ENCODE measurements at regions not wholly inside any gene's neighbourhood (a gene's known extent, or its start where the extent isn't known, plus 50 kb on each side); places are given as distances from the start of the nearest gene placed in this dataset.

DNA sequence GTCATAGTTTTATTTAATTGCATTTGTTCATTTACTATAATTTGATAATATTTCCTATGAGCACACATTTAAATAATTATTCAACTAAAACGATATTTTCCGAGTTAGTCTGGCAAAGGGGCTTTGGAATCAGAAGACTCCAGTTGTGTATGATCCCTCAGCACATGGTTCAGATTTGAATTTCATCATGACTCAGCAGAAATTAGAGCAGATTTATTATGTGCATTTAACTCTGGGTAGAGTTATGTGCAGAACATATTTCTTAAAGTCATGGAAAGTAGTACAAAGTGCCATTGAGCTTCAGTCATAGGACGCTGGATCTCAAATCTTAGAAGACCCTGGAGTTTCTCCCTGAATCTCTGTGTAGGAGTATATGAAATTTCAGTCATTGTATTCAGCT lies 106.7 kb downstream of the ADCYAP1 start:
- no peak overlapping the region for H3K9ac ChIP-seq (ENCODE audit: low read length)
- no peaks in the 10 kb centered on the region for H3K9me3 ChIP-seq (ENCODE audit: control insufficient read depth in 1 of 2, insufficient read depth in 1 of 2, low read depth in 1 of 2, low read length in 2 of 2)
- H3K4me3 ChIP-seq (replicated peaks in 1 of 2; ENCODE audit: low read depth in 1 of 2, low read length in 2 of 2): no peak overlapping the region
- ChIA-PET CTCF (no interaction called here), POLR2A (no interaction called here), RAD21 (ENCODE audit: low non-redundant PET in 1 of 2, low total read pairs in 2 of 2, uncharacterized antibody in 2 of 2, unreplicated experiment in 2 of 2) (no interaction called here)
- H3K27me3 ChIP-seq (ENCODE audit: insufficient read depth, low read length): 0 out of 2 replicates have a peak, but pooled peaks cover 3% of the 10 kb centered on the region
- DNase-seq (ENCODE audit: low read depth, low spot score): no peak
- TF ChIP-seq EZH2phosphoT487 (IDR thresholded peaks at IDR 0.05; ENCODE audit: borderline replicate concordance) (no peak), YY1 (IDR thresholded peaks at IDR 0.05; ENCODE audit: extremely low read depth, insufficient replicate concordance, low read depth, low read length) (no peak), CEBPB (IDR thresholded peaks at IDR 0.05; ENCODE audit: low read depth) (no peak), CBX3 (IDR thresholded peaks at IDR 0.05; ENCODE audit: low read depth) (no peak), JUND (IDR thresholded peaks at IDR 0.05) (no peak)
- TF ChIP-seq, protein P1, sequence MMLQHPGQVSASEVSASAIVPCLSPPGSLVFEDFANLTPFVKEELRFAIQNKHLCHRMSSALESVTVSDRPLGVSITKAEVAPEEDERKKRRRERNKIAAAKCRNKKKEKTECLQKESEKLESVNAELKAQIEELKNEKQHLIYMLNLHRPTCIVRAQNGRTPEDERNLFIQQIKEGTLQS (IDR thresholded peaks at IDR 0.05): no peak
- TF ChIP-seq, protein P2, sequence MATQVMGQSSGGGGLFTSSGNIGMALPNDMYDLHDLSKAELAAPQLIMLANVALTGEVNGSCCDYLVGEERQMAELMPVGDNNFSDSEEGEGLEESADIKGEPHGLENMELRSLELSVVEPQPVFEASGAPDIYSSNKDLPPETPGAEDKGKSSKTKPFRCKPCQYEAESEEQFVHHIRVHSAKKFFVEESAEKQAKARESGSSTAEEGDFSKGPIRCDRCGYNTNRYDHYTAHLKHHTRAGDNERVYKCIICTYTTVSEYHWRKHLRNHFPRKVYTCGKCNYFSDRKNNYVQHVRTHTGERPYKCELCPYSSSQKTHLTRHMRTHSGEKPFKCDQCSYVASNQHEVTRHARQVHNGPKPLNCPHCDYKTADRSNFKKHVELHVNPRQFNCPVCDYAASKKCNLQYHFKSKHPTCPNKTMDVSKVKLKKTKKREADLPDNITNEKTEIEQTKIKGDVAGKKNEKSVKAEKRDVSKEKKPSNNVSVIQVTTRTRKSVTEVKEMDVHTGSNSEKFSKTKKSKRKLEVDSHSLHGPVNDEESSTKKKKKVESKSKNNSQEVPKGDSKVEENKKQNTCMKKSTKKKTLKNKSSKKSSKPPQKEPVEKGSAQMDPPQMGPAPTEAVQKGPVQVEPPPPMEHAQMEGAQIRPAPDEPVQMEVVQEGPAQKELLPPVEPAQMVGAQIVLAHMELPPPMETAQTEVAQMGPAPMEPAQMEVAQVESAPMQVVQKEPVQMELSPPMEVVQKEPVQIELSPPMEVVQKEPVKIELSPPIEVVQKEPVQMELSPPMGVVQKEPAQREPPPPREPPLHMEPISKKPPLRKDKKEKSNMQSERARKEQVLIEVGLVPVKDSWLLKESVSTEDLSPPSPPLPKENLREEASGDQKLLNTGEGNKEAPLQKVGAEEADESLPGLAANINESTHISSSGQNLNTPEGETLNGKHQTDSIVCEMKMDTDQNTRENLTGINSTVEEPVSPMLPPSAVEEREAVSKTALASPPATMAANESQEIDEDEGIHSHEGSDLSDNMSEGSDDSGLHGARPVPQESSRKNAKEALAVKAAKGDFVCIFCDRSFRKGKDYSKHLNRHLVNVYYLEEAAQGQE (IDR thresholded peaks at IDR 0.05; ENCODE audit: low read depth): no peak
- H3K4me2 ChIP-seq (ENCODE audit: low read length): no peak overlapping the region
- no peaks in the 10 kb centered on the region for H3K36me3 ChIP-seq (ENCODE audit: control insufficient read depth in 1 of 2, insufficient read depth in 2 of 2, low read length in 2 of 2)
- no peak overlapping the region for H2AFZ ChIP-seq (ENCODE audit: low read depth, low read length, poor library complexity, severe bottlenecking)
- H3K9me2 ChIP-seq (ENCODE audit: insufficient read depth): no peaks in the 10 kb centered on the region
- H4K20me1 ChIP-seq (ENCODE audit: insufficient read depth): no peaks in the 10 kb centered on the region
- H3K27ac ChIP-seq (ENCODE audit: low read depth, low read length): no peak overlapping the region
- H3K79me2 ChIP-seq (ENCODE audit: insufficient read depth, low read length): no peaks in the 10 kb centered on the region
- no peak for ATAC-seq
- intact Hi-C loops (cut with micrococcal nuclease): no loop called here
- H3K4me1 ChIP-seq (ENCODE audit: control insufficient read depth in 1 of 2, insufficient read depth in 2 of 2, low read length in 2 of 2): no peaks in the 10 kb centered on the region
- BruUV-seq (replicated peaks): no TSS peak

DNA sequence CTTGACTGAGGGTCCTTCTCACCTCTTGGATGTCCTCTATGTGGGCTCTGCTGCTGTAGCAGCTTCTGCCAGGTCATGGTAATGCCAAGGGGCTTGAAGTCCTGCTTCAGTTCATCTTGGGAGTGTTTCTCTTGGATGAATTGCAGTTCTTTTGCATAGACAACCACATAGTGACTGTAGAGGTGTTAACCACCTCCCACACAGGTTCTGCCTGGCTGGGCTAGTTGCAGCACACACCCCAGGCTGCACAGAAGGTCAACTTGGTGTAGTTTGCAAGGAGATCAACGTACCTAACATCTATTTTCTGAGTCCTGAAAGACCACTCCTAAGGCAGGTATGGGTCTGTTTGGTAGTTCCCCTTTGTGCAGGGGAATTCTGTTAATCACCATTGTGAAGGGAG lies 108.1 kb downstream of the ADCYAP1 start:
- no peak overlapping the region for H2AFZ ChIP-seq (ENCODE audit: low read depth, low read length, poor library complexity, severe bottlenecking)
- TF ChIP-seq EGR1 (IDR thresholded peaks at IDR 0.05; ENCODE audit: low read depth) (no peak), RAD21 (IDR thresholded peaks at IDR 0.05; ENCODE audit: low read depth) (no peak), POLR2A (IDR thresholded peaks at IDR 0.05; ENCODE audit: borderline replicate concordance, extremely low read depth, insufficient read depth, insufficient read length) (no peak), CBX3 (IDR thresholded peaks at IDR 0.05; ENCODE audit: low read depth) (no peak), ZFX (IDR thresholded peaks at IDR 0.05) (no peak), SP1 (IDR thresholded peaks at IDR 0.05; ENCODE audit: low read depth) (no peak), JUND (IDR thresholded peaks at IDR 0.05) (no peak), SIN3A (IDR thresholded peaks at IDR 0.05; ENCODE audit: low read depth) (no peak), TCF7L2 (IDR thresholded peaks at IDR 0.05; ENCODE audit: borderline replicate concordance, extremely low read depth, insufficient read depth, insufficient read length) (no peak), ELF1 (IDR thresholded peaks at IDR 0.05; ENCODE audit: borderline replicate concordance, low read depth) (no peak)
- TF ChIP-seq, protein P3, sequence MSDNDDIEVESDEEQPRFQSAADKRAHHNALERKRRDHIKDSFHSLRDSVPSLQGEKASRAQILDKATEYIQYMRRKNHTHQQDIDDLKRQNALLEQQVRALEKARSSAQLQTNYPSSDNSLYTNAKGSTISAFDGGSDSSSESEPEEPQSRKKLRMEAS (IDR thresholded peaks at IDR 0.05): no peak
- TF ChIP-seq, protein P1 (IDR thresholded peaks at IDR 0.05): no peak
- TF ChIP-seq, protein P4, sequence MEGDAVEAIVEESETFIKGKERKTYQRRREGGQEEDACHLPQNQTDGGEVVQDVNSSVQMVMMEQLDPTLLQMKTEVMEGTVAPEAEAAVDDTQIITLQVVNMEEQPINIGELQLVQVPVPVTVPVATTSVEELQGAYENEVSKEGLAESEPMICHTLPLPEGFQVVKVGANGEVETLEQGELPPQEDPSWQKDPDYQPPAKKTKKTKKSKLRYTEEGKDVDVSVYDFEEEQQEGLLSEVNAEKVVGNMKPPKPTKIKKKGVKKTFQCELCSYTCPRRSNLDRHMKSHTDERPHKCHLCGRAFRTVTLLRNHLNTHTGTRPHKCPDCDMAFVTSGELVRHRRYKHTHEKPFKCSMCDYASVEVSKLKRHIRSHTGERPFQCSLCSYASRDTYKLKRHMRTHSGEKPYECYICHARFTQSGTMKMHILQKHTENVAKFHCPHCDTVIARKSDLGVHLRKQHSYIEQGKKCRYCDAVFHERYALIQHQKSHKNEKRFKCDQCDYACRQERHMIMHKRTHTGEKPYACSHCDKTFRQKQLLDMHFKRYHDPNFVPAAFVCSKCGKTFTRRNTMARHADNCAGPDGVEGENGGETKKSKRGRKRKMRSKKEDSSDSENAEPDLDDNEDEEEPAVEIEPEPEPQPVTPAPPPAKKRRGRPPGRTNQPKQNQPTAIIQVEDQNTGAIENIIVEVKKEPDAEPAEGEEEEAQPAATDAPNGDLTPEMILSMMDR (IDR thresholded peaks at IDR 0.05 in 2 of 3, conservative IDR thresholded peaks at IDR 0.05 in 1 of 3; ENCODE audit: borderline replicate concordance in 1 of 3, insufficient read depth in 1 of 3, low read depth in 2 of 3, low read length in 2 of 3): no peak
- H3K9me2 ChIP-seq (ENCODE audit: insufficient read depth): no peaks in the 10 kb centered on the region
- intact Hi-C loops (cut with micrococcal nuclease): no loop called here
- ATAC-seq (no peak), DNase-seq (ENCODE audit: low read depth, low spot score) (no peak)
- ChIA-PET CTCF (no interaction called here), POLR2A (no interaction called here), RAD21 (ENCODE audit: low non-redundant PET in 1 of 2, low total read pairs in 2 of 2, uncharacterized antibody in 2 of 2, unreplicated experiment in 2 of 2) (no interaction called here)
- no peaks in the 10 kb centered on the region for H3K9me3 ChIP-seq (ENCODE audit: control insufficient read depth in 1 of 2, insufficient read depth in 1 of 2, low read depth in 1 of 2, low read length in 2 of 2)
- no peaks in the 10 kb centered on the region for H3K27me3 ChIP-seq (ENCODE audit: insufficient read depth, low read length)
- H4K20me1 ChIP-seq (ENCODE audit: insufficient read depth): no peaks in the 10 kb centered on the region
- no TSS peak for BruUV-seq (replicated peaks)
- H3K4me3 ChIP-seq (replicated peaks in 1 of 2; ENCODE audit: low read depth in 1 of 2, low read length in 2 of 2): no peak overlapping the region
- H3K4me1 ChIP-seq (ENCODE audit: control insufficient read depth in 1 of 2, insufficient read depth in 2 of 2, low read length in 2 of 2): no peaks in the 10 kb centered on the region
- H3K9ac ChIP-seq (ENCODE audit: low read length): no peak overlapping the region
- no peaks in the 10 kb centered on the region for H3K36me3 ChIP-seq (ENCODE audit: control insufficient read depth in 1 of 2, insufficient read depth in 2 of 2, low read length in 2 of 2)
- no peak overlapping the region for H3K4me2 ChIP-seq (ENCODE audit: low read length)
- H3K79me2 ChIP-seq (ENCODE audit: insufficient read depth, low read length): no peaks in the 10 kb centered on the region
- no peak overlapping the region for H3K27ac ChIP-seq (ENCODE audit: low read depth, low read length)
